HepG2 (cell line): ENCODE measurements at regions not wholly inside any gene's neighbourhood (a gene's known extent, or its start where the extent isn't known, plus 50 kb on each side); places are given as distances from the start of the nearest gene placed in this dataset.

ENCODE experiments used
- BCLAF1 ChIP-seq: fragments of 450-650 bp; IDR thresholded peaks from 2 replicates; pipeline ENCODE4 v1.6.1; 2017; ENCODE audit warnings: mild to moderate bottlenecking
- IRF9 ChIP-seq: sonication (generic); formaldehyde crosslinking; IDR thresholded peaks from 2 replicates; pipeline ENCODE4 v1.8.0; 2022; ENCODE audit warnings: missing genetic modification reagents, mild to moderate bottlenecking, borderline replicate concordance
- MED1 ChIP-seq: sonication (generic); formaldehyde crosslinking; IDR thresholded peaks from 2 replicates; pipeline ENCODE4 v1.4.0; 2020; ENCODE audit warnings: missing genetic modification reagents
- POLR2AphosphoS5 ChIP-seq: IDR thresholded peaks from 2 replicates; pipeline ENCODE4 v1.6.1; 2012; ENCODE audit warnings: low read depth, low read length
- RAD21 ChIP-seq: fragments of 450-650 bp; formaldehyde crosslinking; IDR thresholded peaks from 2 replicates; pipeline ENCODE4 v1.5.0; 2020; ENCODE audit warnings: mild to moderate bottlenecking
- SATB2 ChIP-seq: sonication (generic); formaldehyde crosslinking; IDR thresholded peaks from 2 replicates; pipeline ENCODE4 v1.5.0; 2020; ENCODE audit warnings: missing genetic modification reagents
- SMARCC2 ChIP-seq: fragments of 450-650 bp; IDR thresholded peaks from 2 replicates; pipeline ENCODE4 v1.6.1; 2017; ENCODE audit warnings: antibody characterized with exemption, mild to moderate bottlenecking
- TCF12 ChIP-seq, 2 experiments: fragments of 450-650 bp in 1 of 2; sonication (generic) in 1 of 2; formaldehyde crosslinking in 1 of 2; IDR thresholded peaks; 2 replicates each; pipeline versions ENCODE4 v1.6.1 to v1.8.0; 2017 to 2022; ENCODE audit warnings: antibody characterized with exemption in 1 of 2, mild to moderate bottlenecking in 1 of 2, missing genetic modification reagents in 1 of 2, moderate library complexity in 1 of 2
- XRCC5 ChIP-seq: fragments of 200-400 bp; formaldehyde crosslinking; optimal IDR thresholded peaks from 2 replicates; pipeline ENCODE3; 2017; ENCODE audit warnings: mild to moderate bottlenecking, low read length
- ZBTB26 ChIP-seq: IDR thresholded peaks from 2 replicates; pipeline ENCODE4 v1.6.1; 2016; ENCODE audit warnings: missing compliant biosample characterization, missing genetic modification reagents, borderline replicate concordance

- TF ChIP-seq XRCC5: no peak
- no peak for TF ChIP-seq SMARCC2
- TF ChIP-seq POLR2AphosphoS5: no peak
- no peak for TF ChIP-seq SATB2 (CRISPR knock-in tag)
- TF ChIP-seq TCF12 (IDR thresholded peaks at IDR 0.05): no peak
- no peak for TF ChIP-seq TCF12 (CRISPR knock-in tag; IDR thresholded peaks at IDR 0.05)
- no peak for TF ChIP-seq ZBTB26 (CRISPR knock-in tag)
- TF ChIP-seq BCLAF1: no peak
- TF ChIP-seq RAD21 (CRISPR knock-in tag): no peak
- no peak for TF ChIP-seq IRF9 (CRISPR knock-in tag)
- TF ChIP-seq MED1 (CRISPR knock-in tag): no peak
Measured at GRCh38 chr2:16151281-16151570, 210.9 kb downstream of the MYCN start.
